Neuronal stem cell (in vitro differentiated cells): ENCODE measurements at regions not wholly inside any gene's neighbourhood (a gene's known extent, or its start where the extent isn't known, plus 50 kb on each side); places are given as distances from the start of the nearest gene placed in this dataset.

ENCODE experiments used
- DNase-seq: peaks from one replicate; pipeline ENCODE4 v3.0.0-alpha.2; 2013; ENCODE audit warnings: low spot score
- H2AFZ ChIP-seq: one replicate; pipeline ENCODE4 v1.6.1; 2013; ENCODE audit warnings: mild to moderate bottlenecking, low read length, inconsistent platforms
- H2AK5ac ChIP-seq: 2 replicates; pipeline ENCODE4 v1.6.1; 2013; ENCODE audit warnings: low read depth, mild to moderate bottlenecking, inconsistent platforms, low read length, moderate library complexity, mixed read lengths
- H2BK120ac ChIP-seq: 2 replicates; pipeline ENCODE4 v1.6.1; 2013; ENCODE audit warnings: low read depth, mild to moderate bottlenecking, inconsistent platforms, low read length, moderate library complexity, mixed read lengths
- H2BK12ac ChIP-seq: one replicate; pipeline ENCODE4 v1.6.1; 2013; ENCODE audit warnings: low read length, inconsistent platforms
- H2BK15ac ChIP-seq: 2 replicates; pipeline ENCODE4 v1.6.1; 2013; ENCODE audit warnings: mild to moderate bottlenecking, low read length, inconsistent platforms, mixed read lengths
- H2BK5ac ChIP-seq: one replicate; pipeline ENCODE4 v1.6.1; 2013; ENCODE audit warnings: inconsistent platforms, mild to moderate bottlenecking, low read length, moderate library complexity
- H3K14ac ChIP-seq: one replicate; pipeline ENCODE4 v1.6.1; 2013; ENCODE audit warnings: low read length, inconsistent platforms
- H3K18ac ChIP-seq: 2 replicates; pipeline ENCODE4 v1.6.1; 2013; ENCODE audit warnings: low read length, inconsistent platforms
- H3K23ac ChIP-seq: 2 replicates; pipeline ENCODE4 v1.6.1; 2013; ENCODE audit warnings: low read depth, mild to moderate bottlenecking, mixed read lengths, low read length, inconsistent platforms; ENCODE audit not compliant: poor library complexity
- H3K27ac ChIP-seq: replicated peaks from 3 replicates; pipeline ENCODE4 v1.5.1; 2013; ENCODE audit warnings: low read length, inconsistent platforms
- H3K27me3 ChIP-seq, 3 experiments: 2 replicates each; pipeline ENCODE4 v1.6.1; 2013; ENCODE audit warnings: low read length in 3 of 3, mild to moderate bottlenecking in 2 of 3, inconsistent platforms in 1 of 3, low read depth in 1 of 3, mixed read lengths in 1 of 3, moderate library complexity in 1 of 3; ENCODE audit not compliant: control insufficient read depth in 3 of 3, insufficient read depth in 3 of 3
- H3K36me3 ChIP-seq, 2 donors: replicated peaks in 1 of 2; 2 replicates each; pipeline ENCODE4 v1.6.1; 2013; ENCODE audit warnings: low read length in 2 of 2; ENCODE audit not compliant: control insufficient read depth in 2 of 2, insufficient read depth in 2 of 2
- H3K4ac ChIP-seq: 2 replicates; pipeline ENCODE4 v1.6.1; 2013; ENCODE audit warnings: inconsistent platforms, mild to moderate bottlenecking, low read length, moderate library complexity
- H3K4me1 ChIP-seq, 2 donors: 1 replicate in 1 of 2; 2 replicates in 1 of 2; pipeline ENCODE4 v1.6.1; 2013; ENCODE audit warnings: low read length in 2 of 2, low read depth in 1 of 2; ENCODE audit not compliant: control insufficient read depth in 2 of 2, insufficient read depth in 1 of 2
- H3K4me2 ChIP-seq: one replicate; pipeline ENCODE4 v1.6.1; 2013; ENCODE audit warnings: mild to moderate bottlenecking, low read length, inconsistent platforms; ENCODE audit not compliant: insufficient read depth, poor library complexity, severe bottlenecking
- H3K4me3 ChIP-seq, 2 donors: 2 replicates each; pipeline ENCODE4 v1.5.1; 2013; ENCODE audit warnings: low read length in 2 of 2, mild to moderate bottlenecking in 2 of 2, inconsistent platforms in 1 of 2, moderate library complexity in 1 of 2
- H3K79me1 ChIP-seq: one replicate; pipeline ENCODE4 v1.6.1; 2013; ENCODE audit warnings: low read depth, mild to moderate bottlenecking, inconsistent platforms, low read length, moderate library complexity
- H3K9ac ChIP-seq: one replicate; pipeline ENCODE4 v1.6.1; 2013; ENCODE audit warnings: mild to moderate bottlenecking, low read depth, low read length, inconsistent platforms; ENCODE audit not compliant: poor library complexity
- H3K9me3 ChIP-seq, 2 donors: replicated peaks in 1 of 2; 2 replicates each; pipeline versions ENCODE3 to v1.6.1; 2013; ENCODE audit warnings: low read length in 2 of 2, mild to moderate bottlenecking in 2 of 2, inconsistent platforms in 1 of 2, low read depth in 1 of 2, mixed read lengths in 1 of 2, moderate library complexity in 1 of 2; ENCODE audit not compliant: control insufficient read depth in 2 of 2, insufficient read depth in 1 of 2
- H4K8ac ChIP-seq: one replicate; pipeline ENCODE4 v1.6.1; 2013; ENCODE audit warnings: low read depth, mild to moderate bottlenecking, inconsistent platforms, low read length, moderate library complexity
- H4K91ac ChIP-seq: one replicate; pipeline ENCODE4 v1.6.1; 2013; ENCODE audit warnings: low read length, low read depth, mild to moderate bottlenecking, inconsistent platforms; ENCODE audit not compliant: poor library complexity
- WGBS, 2 donors: extraction: QIAGEN DNeasy Blood & Tissue Kit; methylation state at CpG; one replicate each; pipeline ENCODE4 v1.1.7; 2013; ENCODE audit warnings: missing lambda C conversion rate in 2 of 2, mixed read lengths in 1 of 2; ENCODE audit not compliant: insufficient read length in 2 of 2, insufficient replicate concordance in 1 of 2; ENCODE audit errors: extremely low coverage in 2 of 2; 5-methylcytosine and 5-hydroxymethylcytosine counted together

GRCh38 chr9:29285818-29286217, 1712.5 kb upstream of the C9orf72 start:
- WGBS, 2 donors, result no CpG with 5 or more reads among the region's 3 CpGs
- H3K4me1 ChIP-seq, result no peaks in the 10 kb centered on the region
- no peak overlapping the region for H2BK15ac ChIP-seq
- no peak overlapping the region for H4K91ac ChIP-seq
- DNase-seq, result no peak
- no peak overlapping the region for H3K4me2 ChIP-seq
- no peak overlapping the region for H3K23ac ChIP-seq
- H3K27me3 ChIP-seq, result no peaks in the 10 kb centered on the region
- no peak overlapping the region for H2AK5ac ChIP-seq
- H3K79me1 ChIP-seq, result no peaks in the 10 kb centered on the region
- H3K14ac ChIP-seq, result no peak overlapping the region
- no peak overlapping the region for H4K8ac ChIP-seq
- H3K9ac ChIP-seq, result no peak overlapping the region
- H2BK12ac ChIP-seq, result no peak overlapping the region
- no peaks in the 10 kb centered on the region for H3K9me3 ChIP-seq
- no peak overlapping the region for H2BK5ac ChIP-seq
- H3K27ac ChIP-seq, result no peak overlapping the region
- H3K4me3 ChIP-seq, result no peak overlapping the region
- H3K4ac ChIP-seq, result no peak overlapping the region
- no peak overlapping the region for H2BK120ac ChIP-seq
- H3K18ac ChIP-seq, result no peak overlapping the region
- no peaks in the 10 kb centered on the region for H3K36me3 ChIP-seq
- H2AFZ ChIP-seq, result no peak overlapping the region

DNA sequence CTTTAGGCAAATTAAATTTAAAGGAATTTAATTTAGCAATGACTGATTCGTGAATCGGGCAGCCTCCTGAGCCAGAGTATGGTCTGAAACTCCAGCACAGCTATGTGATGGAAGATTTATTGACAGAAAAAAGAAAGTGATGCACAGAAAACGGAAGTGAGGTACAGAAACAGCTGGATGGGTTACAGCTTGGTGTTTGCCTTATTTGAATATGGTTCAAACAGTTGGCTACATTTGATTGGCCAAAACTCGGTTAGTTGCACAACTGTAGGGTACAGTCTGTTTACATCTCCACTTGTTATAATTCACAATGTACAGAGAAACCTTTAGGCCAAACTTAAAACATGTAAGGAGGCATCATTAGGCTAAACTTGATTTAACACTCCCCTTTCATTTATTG, 1716.1 kb upstream of the C9orf72 start:
- no peak for DNase-seq
- H4K91ac ChIP-seq, result no peak overlapping the region
- H3K4me2 ChIP-seq, result no peak overlapping the region
- no peak overlapping the region for H2BK12ac ChIP-seq
- no CpG with 5 or more reads among the region's 4 CpGs for WGBS, 2 donors
- no peaks in the 10 kb centered on the region for H3K9me3 ChIP-seq
- H3K4me3 ChIP-seq, result no peak overlapping the region
- H2AK5ac ChIP-seq, result no peak overlapping the region
- no peaks in the 10 kb centered on the region for H3K27me3 ChIP-seq
- no peak overlapping the region for H2BK15ac ChIP-seq
- H3K18ac ChIP-seq, result no peak overlapping the region
- no peak overlapping the region for H4K8ac ChIP-seq
- no peaks in the 10 kb centered on the region for H3K36me3 ChIP-seq
- H3K4ac ChIP-seq, result no peak overlapping the region
- no peaks in the 10 kb centered on the region for H3K79me1 ChIP-seq
- no peak overlapping the region for H2AFZ ChIP-seq
- H2BK5ac ChIP-seq, result no peak overlapping the region
- no peaks in the 10 kb centered on the region for H3K4me1 ChIP-seq
- H3K23ac ChIP-seq, result no peak overlapping the region
- no peak overlapping the region for H3K14ac ChIP-seq
- H2BK120ac ChIP-seq, result no peak overlapping the region
- no peak overlapping the region for H3K9ac ChIP-seq
- H3K27ac ChIP-seq, result no peak overlapping the region

DNA sequence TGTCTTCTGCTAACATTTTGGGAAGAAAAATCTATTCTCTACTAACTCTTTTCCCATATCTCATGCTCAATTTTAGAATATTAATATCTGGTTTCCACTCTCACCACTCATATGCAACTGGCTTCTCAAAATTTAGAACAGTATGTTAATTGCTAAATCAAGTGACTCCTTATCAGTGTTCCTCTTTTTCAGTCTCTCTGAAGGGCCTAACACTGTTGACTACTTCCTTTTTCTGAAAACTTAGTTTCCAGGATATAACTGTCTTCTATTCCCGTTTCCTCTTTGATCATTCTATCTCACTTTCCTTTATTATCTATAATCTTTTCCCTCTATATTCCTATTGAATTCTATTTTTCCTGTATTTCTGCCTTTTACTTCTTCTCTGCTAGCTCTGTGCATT, 1717.2 kb upstream of the C9orf72 start:
- Histone ChIP-seq H3K4me1 (no peaks in the 10 kb centered on the region), H3K9ac (no peak overlapping the region), H3K36me3 (no peaks in the 10 kb centered on the region), H2BK15ac (no peak overlapping the region), H2BK12ac (no peak overlapping the region), H2BK5ac (no peak overlapping the region), H3K14ac (no peak overlapping the region), H2AFZ (no peak overlapping the region), H4K8ac (no peak overlapping the region), H3K18ac (no peak overlapping the region), H4K91ac (no peak overlapping the region), H3K27me3 (no peaks in the 10 kb centered on the region), H3K4ac (no peak overlapping the region), H3K23ac (no peak overlapping the region), H3K4me3 (no peak overlapping the region), H2BK120ac (no peak overlapping the region), H2AK5ac (no peak overlapping the region), H3K9me3 (no peaks in the 10 kb centered on the region), H3K79me1 (no peaks in the 10 kb centered on the region), H3K4me2 (no peak overlapping the region), H3K27ac (no peak overlapping the region)
- WGBS, 2 donors, result 100% methylated on average over 1 of the region's 1 CpG; no CpG with 5 or more reads in 1 of the 2 donors
- DNase-seq, result no peak

DNA sequence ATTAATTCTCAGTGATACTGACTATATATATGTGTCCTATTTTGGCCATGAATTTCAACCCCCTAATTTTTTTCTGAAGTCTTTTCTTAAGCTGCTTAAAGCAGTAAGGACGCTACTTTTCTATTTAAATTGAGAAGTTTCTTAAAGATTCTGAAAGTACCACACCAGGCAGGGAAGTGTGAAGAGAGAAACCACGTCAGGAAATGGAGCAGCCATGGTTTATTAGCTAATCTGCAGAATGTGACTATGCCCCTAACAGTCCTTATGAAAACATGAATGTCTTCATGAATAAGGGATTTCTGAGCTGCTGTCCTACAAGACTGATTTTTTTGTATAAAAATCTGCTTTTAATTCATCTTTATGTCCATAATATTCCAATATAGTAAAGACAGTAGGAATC, 1724.3 kb upstream of the C9orf72 start:
- Histone ChIP-seq H3K18ac (no peak overlapping the region), H3K79me1 (no peaks in the 10 kb centered on the region), H3K23ac (no peak overlapping the region), H2BK5ac (no peak overlapping the region), H3K27me3 (no peaks in the 10 kb centered on the region), H2AFZ (no peak overlapping the region), H3K9me3 (no peaks in the 10 kb centered on the region), H3K14ac (no peak overlapping the region), H2BK15ac (no peak overlapping the region), H3K4ac (no peak overlapping the region), H2BK12ac (no peak overlapping the region), H3K4me3 (no peak overlapping the region), H2AK5ac (no peak overlapping the region), H4K8ac (no peak overlapping the region), H3K27ac (no peak overlapping the region), H3K9ac (no peak overlapping the region), H3K4me1 (no peaks in the 10 kb centered on the region), H3K36me3 (no peaks in the 10 kb centered on the region), H2BK120ac (no peak overlapping the region), H4K91ac (no peak overlapping the region), H3K4me2 (no peak overlapping the region)
- no CpG with 5 or more reads among the region's 2 CpGs for WGBS, 2 donors
- DNase-seq, result no peak
